Chondrocyte (in vitro differentiated cells): ENCODE measurements at regions not wholly inside any gene's neighbourhood (a gene's known extent, or its start where the extent isn't known, plus 50 kb on each side); places are given as distances from the start of the nearest gene placed in this dataset.

Experiments
- DNase-seq: peaks from one replicate; pipeline ENCODE4 v3.0.0; 2021; ENCODE audit warnings: mixed read lengths, low spot score
- H3K27ac Mint-ChIP-seq: one replicate; pipeline ENCODE4 v1.8.0; 2021; ENCODE audit warnings: mild to moderate bottlenecking, moderate library complexity, mixed read lengths; ENCODE audit not compliant: unreplicated experiment
- H3K27me3 Mint-ChIP-seq: 2 replicates; pipeline ENCODE4 v1.8.0; 2021; ENCODE audit warnings: low read depth, mixed read lengths
- H3K36me3 Mint-ChIP-seq: 2 replicates; pipeline ENCODE4 v1.8.0; 2021; ENCODE audit warnings: low read depth, mixed read lengths
- H3K4me1 Mint-ChIP-seq: 2 replicates; pipeline ENCODE4 v1.8.0; 2021; ENCODE audit warnings: low read depth, mild to moderate bottlenecking, mixed read lengths
- H3K4me3 Mint-ChIP-seq: one replicate; pipeline ENCODE4 v1.8.0; 2021; ENCODE audit warnings: mild to moderate bottlenecking, moderate library complexity, mixed read lengths; ENCODE audit not compliant: unreplicated experiment
- H3K9me3 Mint-ChIP-seq: 2 replicates; pipeline ENCODE4 v1.8.0; 2021; ENCODE audit warnings: low read depth, mixed read lengths
- CTCF ChIP-seq: fragments of 200-600 bp; sonication (generic); IDR thresholded peaks from 2 replicates; pipeline ENCODE4 v1.5.0; 2021; ENCODE audit warnings: antibody characterized with exemption, mild to moderate bottlenecking, moderate library complexity

- Mint-ChIP-seq H3K27me3 (no peaks in the 10 kb centered on the region), H3K9me3 (peaks cover 27% of the 10 kb centered on the region), H3K36me3 (no peaks in the 10 kb centered on the region), H3K27ac (no peak overlapping the region), H3K4me1 (no peaks in the 10 kb centered on the region), H3K4me3 (no peak overlapping the region)
- DNase-seq = no peak
- no peak for TF ChIP-seq CTCF
These were observed 789.6 kb downstream of the TBC1D22A start for GRCh38 chr22:47552024-47552423.

- no peak overlapping the region for H3K4me3 Mint-ChIP-seq
- DNase-seq = no peak
- no peaks in the 10 kb centered on the region for H3K36me3 Mint-ChIP-seq
- no peak for TF ChIP-seq CTCF
- no peaks in the 10 kb centered on the region for H3K4me1 Mint-ChIP-seq
- no peak overlapping the region for H3K27ac Mint-ChIP-seq
- no peaks in the 10 kb centered on the region for H3K27me3 Mint-ChIP-seq
- H3K9me3 Mint-ChIP-seq = peaks cover 26% of the 10 kb centered on the region
These were observed 789.0 kb downstream of the TBC1D22A start for GRCh38 chr22:47551431-47551775.

GRCh38 chr22:47550524-47551430, 788.3 kb downstream of the TBC1D22A start:
- Mint-ChIP-seq H3K4me1 (no peaks in the 10 kb centered on the region), H3K9me3 (peaks cover 26% of the 10 kb centered on the region), H3K27ac (no peak overlapping the region), H3K27me3 (no peaks in the 10 kb centered on the region), H3K4me3 (no peak overlapping the region), H3K36me3 (no peaks in the 10 kb centered on the region)
- no peak for TF ChIP-seq CTCF
- DNase-seq = no peak

GRCh38 chr22:47549741-47550340, 787.4 kb downstream of the TBC1D22A start:
- no peak for TF ChIP-seq CTCF
- no peak overlapping the region for H3K27ac Mint-ChIP-seq
- H3K4me3 Mint-ChIP-seq = no peak overlapping the region
- no peaks in the 10 kb centered on the region for H3K36me3 Mint-ChIP-seq
- H3K4me1 Mint-ChIP-seq = no peaks in the 10 kb centered on the region
- H3K27me3 Mint-ChIP-seq = no peaks in the 10 kb centered on the region
- H3K9me3 Mint-ChIP-seq = peaks cover 34% of the 10 kb centered on the region
- DNase-seq = no peak

GRCh38 chr22:47548953-47549740, 786.7 kb downstream of the TBC1D22A start:
- H3K9me3 Mint-ChIP-seq = peaks cover 40% of the 10 kb centered on the region
- no peaks in the 10 kb centered on the region for H3K27me3 Mint-ChIP-seq
- no peak for DNase-seq
- H3K4me3 Mint-ChIP-seq = no peak overlapping the region
- H3K36me3 Mint-ChIP-seq = no peaks in the 10 kb centered on the region
- TF ChIP-seq CTCF = no peak
- H3K4me1 Mint-ChIP-seq = no peaks in the 10 kb centered on the region
- H3K27ac Mint-ChIP-seq = no peak overlapping the region
